Caco-2 (cell line): ENCODE measurements at regions not wholly inside any gene's neighbourhood (a gene's known extent, or its start where the extent isn't known, plus 50 kb on each side); places are given as distances from the start of the nearest gene placed in this dataset.

Experiments
- BruUV-seq: library from RNA; stranded (reverse); fragments of 400-500 nt; replicated peaks from 2 replicates; lab custom pipeline; 2021; lab: Mats Ljungman, UMichigan
- CTCF ChIA-PET: fragments of 300-600 bp; sonication (Branson Sonifier 250); formaldehyde crosslinking; loops from one replicate; lab custom pipeline; 2022; ENCODE audit warnings: antibody characterized with exemption; lab: Charles Lee
- POLR2A ChIA-PET: fragments of 300-600 bp; sonication (Branson Sonifier 250); formaldehyde crosslinking; loops from one replicate; lab custom pipeline; 2022; ENCODE audit warnings: antibody characterized with exemption; lab: Charles Lee
- DNase-seq, 2 experiments: peaks; one replicate each; pipeline versions ENCODE4 v3.0.0 to v3.0.0-alpha.2; 2020 to 2022
- H3K27me3 ChIP-seq: replicated peaks from 2 replicates; pipeline ENCODE4 v1.6.0; 2011; ENCODE audit warnings: low read length; ENCODE audit not compliant: control insufficient read depth, insufficient read depth
- H3K36me3 ChIP-seq: 2 replicates; pipeline ENCODE4 v1.5.1; 2011; ENCODE audit warnings: low read length; ENCODE audit not compliant: control insufficient read depth, insufficient read depth
- H3K4me1 ChIP-seq: fragments of 250-450 bp; sonication (Bioruptor Pico); 2 replicates; pipeline ENCODE4 v1.5.1; 2020; ENCODE audit warnings: mild to moderate bottlenecking
- H3K4me3 ChIP-seq: 2 replicates; pipeline ENCODE4 v1.5.1; 2011; ENCODE audit warnings: low read depth, mild to moderate bottlenecking, control low read depth, low read length
- H3K9me3 ChIP-seq: fragments of 250-450 bp; sonication (Bioruptor Pico); 2 replicates; pipeline ENCODE4 v1.5.1; 2020; ENCODE audit warnings: mild to moderate bottlenecking, moderate library complexity
- H3K27ac Mint-ChIP-seq: one replicate; pipeline ENCODE4 v1.8.0; 2022; ENCODE audit warnings: mixed read lengths; ENCODE audit not compliant: unreplicated experiment
- H3K27me3 Mint-ChIP-seq: one replicate; pipeline ENCODE4 v1.8.0; 2022; ENCODE audit warnings: mixed read lengths; ENCODE audit not compliant: insufficient read depth, unreplicated experiment
- H3K36me3 Mint-ChIP-seq: one replicate; pipeline ENCODE4 v1.8.0; 2022; ENCODE audit warnings: mild to moderate bottlenecking, mixed read lengths; ENCODE audit not compliant: insufficient read depth, unreplicated experiment
- H3K4me1 Mint-ChIP-seq: one replicate; pipeline ENCODE4 v1.8.0; 2022; ENCODE audit warnings: low read depth, mixed read lengths; ENCODE audit not compliant: unreplicated experiment
- H3K4me3 Mint-ChIP-seq: one replicate; pipeline ENCODE4 v1.8.0; 2022; ENCODE audit warnings: mild to moderate bottlenecking, moderate library complexity, mixed read lengths; ENCODE audit not compliant: unreplicated experiment
- H3K9me3 Mint-ChIP-seq: one replicate; pipeline ENCODE4 v1.8.0; 2022; ENCODE audit warnings: mixed read lengths; ENCODE audit not compliant: unreplicated experiment
- intact Hi-C: fragments of 100-400 bp; cut with micrococcal nuclease; formaldehyde crosslinking; loops from one replicate; pipeline ENCODE4 v1.10.0; 2022; ENCODE audit not compliant: unreplicated experiment
- TF ChIP-seq, protein P1 (sequence below), 2 experiments: fragments of 200-600 bp in 1 of 2; IDR thresholded peaks; 1 replicate in 1 of 2; 2 replicates in 1 of 2; pipeline versions ENCODE4 v1.5.1 to v1.8.0; 2011 to 2022; ENCODE audit warnings: antibody characterized with exemption in 1 of 2, control low read depth in 1 of 2, inconsistent platforms in 1 of 2, low read depth in 1 of 2, low read length in 1 of 2, mild to moderate bottlenecking in 1 of 2, moderate library complexity in 1 of 2; ENCODE audit not compliant: insufficient read depth in 1 of 2, severe bottlenecking in 1 of 2, unreplicated experiment in 1 of 2

DNA sequence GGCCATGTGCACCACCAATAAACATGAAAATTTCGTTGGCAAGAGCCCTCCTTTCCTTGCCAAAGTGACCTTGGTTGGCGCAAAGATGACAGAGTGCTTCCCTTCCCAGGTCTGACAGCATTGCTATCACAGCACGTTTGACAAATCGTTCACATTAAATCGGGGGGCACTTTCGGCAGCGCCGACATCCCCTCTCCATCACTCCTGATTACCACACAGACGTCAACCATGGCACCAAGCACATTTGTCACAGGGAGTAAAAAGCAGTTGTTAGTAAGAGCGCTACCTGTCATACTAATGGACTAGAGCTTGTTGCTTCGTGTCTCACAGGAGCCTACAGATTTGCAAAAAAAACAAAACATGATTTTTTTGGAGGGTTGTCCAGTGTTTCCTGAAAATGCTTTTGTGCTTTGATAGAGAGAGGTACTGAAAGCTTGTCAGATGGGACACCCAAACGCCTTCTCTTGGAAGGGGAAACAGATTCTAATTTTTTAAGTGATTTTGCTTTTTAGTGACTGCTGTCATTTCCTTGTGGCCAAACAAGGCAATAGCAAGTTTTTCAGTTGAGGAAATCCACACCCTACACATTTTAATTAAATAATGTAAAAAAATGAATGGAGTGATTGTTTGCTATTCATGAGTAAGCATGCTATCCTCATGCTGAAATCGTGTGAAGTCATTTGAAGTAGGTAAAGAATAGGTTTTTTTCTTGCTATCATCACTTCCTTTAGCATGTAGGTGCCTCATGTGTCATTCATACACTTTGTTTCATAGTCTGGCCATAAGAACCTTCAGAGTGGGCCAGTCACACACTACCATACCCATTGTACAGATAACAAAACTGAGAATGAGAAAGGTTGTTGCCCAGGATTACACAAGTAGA lies 682.8 kb upstream of the WWC1 start:
- CTCF ChIA-PET: no interaction called here
- BruUV-seq: no TSS peak

DNA sequence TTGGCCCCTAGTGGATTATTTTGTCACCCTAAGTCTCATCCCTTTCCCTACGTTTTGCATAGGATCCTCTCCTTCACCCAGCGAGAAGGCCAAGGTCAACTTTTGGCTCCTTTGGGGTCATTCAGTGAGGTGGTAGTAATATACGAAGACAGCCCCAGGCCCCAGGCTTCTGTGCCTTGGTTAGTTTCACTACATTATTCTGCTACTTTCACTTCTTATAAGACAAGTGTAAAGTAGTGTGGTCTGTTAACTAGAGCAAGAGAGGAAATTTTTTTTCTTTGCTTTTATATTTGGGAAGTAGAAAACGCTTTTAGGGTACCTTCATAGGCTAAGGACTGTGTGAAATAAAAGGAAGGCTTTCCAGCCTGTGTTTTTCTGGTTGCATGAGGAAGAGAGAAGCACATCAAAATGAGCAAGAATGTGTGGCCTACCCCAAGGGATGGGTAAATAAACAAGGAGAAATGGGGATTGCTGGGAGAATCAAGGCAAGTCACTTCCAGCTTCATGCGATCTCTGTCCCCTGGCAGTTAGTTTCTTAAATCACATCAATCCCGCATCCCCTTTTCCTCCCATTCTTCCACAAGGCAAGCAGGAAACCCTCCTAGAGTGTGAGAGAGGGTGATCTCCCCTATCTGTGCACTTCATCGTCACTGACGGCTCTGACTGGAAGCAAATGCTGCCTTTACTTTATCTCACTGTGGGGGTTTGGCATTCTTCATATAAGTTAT lies 677.0 kb upstream of the WWC1 start:
- no peak overlapping the region for H3K4me3 Mint-ChIP-seq

More for the DNA sequence above, 682.8 kb upstream of the WWC1 start:
- H3K36me3 ChIP-seq: no peaks in the 10 kb centered on the region
- H3K27me3 Mint-ChIP-seq: peaks cover 4% of the 10 kb centered on the region
- no peaks in the 10 kb centered on the region for H3K9me3 ChIP-seq
- H3K36me3 Mint-ChIP-seq: no peaks in the 10 kb centered on the region
- intact Hi-C loops: no loop called here
- no peak overlapping the region for H3K4me3 Mint-ChIP-seq
- H3K4me1 Mint-ChIP-seq: no peaks in the 10 kb centered on the region
- H3K4me3 ChIP-seq: no peak overlapping the region
- no peaks in the 10 kb centered on the region for H3K27me3 ChIP-seq
- TF ChIP-seq, protein P1, sequence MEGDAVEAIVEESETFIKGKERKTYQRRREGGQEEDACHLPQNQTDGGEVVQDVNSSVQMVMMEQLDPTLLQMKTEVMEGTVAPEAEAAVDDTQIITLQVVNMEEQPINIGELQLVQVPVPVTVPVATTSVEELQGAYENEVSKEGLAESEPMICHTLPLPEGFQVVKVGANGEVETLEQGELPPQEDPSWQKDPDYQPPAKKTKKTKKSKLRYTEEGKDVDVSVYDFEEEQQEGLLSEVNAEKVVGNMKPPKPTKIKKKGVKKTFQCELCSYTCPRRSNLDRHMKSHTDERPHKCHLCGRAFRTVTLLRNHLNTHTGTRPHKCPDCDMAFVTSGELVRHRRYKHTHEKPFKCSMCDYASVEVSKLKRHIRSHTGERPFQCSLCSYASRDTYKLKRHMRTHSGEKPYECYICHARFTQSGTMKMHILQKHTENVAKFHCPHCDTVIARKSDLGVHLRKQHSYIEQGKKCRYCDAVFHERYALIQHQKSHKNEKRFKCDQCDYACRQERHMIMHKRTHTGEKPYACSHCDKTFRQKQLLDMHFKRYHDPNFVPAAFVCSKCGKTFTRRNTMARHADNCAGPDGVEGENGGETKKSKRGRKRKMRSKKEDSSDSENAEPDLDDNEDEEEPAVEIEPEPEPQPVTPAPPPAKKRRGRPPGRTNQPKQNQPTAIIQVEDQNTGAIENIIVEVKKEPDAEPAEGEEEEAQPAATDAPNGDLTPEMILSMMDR (IDR thresholded peaks at IDR 0.05; ENCODE audit: insufficient read depth in 1 of 2, low read depth in 1 of 2, low read length in 1 of 2, severe bottlenecking in 1 of 2, unreplicated experiment in 1 of 2): no peak
- POLR2A ChIA-PET: no interaction called here
- H3K9me3 Mint-ChIP-seq: no peaks in the 10 kb centered on the region
- no peak overlapping the region for H3K27ac Mint-ChIP-seq
- no peaks in the 10 kb centered on the region for H3K4me1 ChIP-seq
- no peak for DNase-seq

More for the DNA sequence above, 677.0 kb upstream of the WWC1 start:
- ChIA-PET CTCF (no interaction called here), POLR2A (no interaction called here)
- Mint-ChIP-seq H3K27me3 (peaks cover 16% of the 10 kb centered on the region), H3K9me3 (no peaks in the 10 kb centered on the region), H3K4me1 (no peaks in the 10 kb centered on the region), H3K36me3 (no peaks in the 10 kb centered on the region), H3K27ac (no peak overlapping the region)
- intact Hi-C loops: no loop called here
- TF ChIP-seq, protein P1 (IDR thresholded peaks at IDR 0.05; ENCODE audit: insufficient read depth in 1 of 2, low read depth in 1 of 2, low read length in 1 of 2, severe bottlenecking in 1 of 2, unreplicated experiment in 1 of 2): no peak
- Histone ChIP-seq H3K9me3 (no peaks in the 10 kb centered on the region), H3K4me3 (no peak overlapping the region), H3K27me3 (no peaks in the 10 kb centered on the region), H3K36me3 (no peaks in the 10 kb centered on the region), H3K4me1 (no peaks in the 10 kb centered on the region)
- no TSS peak for BruUV-seq
- no peak for DNase-seq
